SJCRH30 (cell line): ENCODE measurements at regions not wholly inside any gene's neighbourhood (a gene's known extent, or its start where the extent isn't known, plus 50 kb on each side); places are given as distances from the start of the nearest gene placed in this dataset.

Experiments
- DNase-seq, 2 experiments: peaks; one replicate each; pipeline ENCODE4 v3.0.0-alpha.2; 2015 to 2020
- H3K27ac ChIP-seq: fragments of 250-450 bp; sonication (Bioruptor Pico); 2 replicates; pipeline ENCODE4 v1.5.1; 2020; ENCODE audit warnings: mild to moderate bottlenecking, moderate library complexity
- H3K27me3 ChIP-seq: fragments of 250-450 bp; sonication (Bioruptor Pico); 2 replicates; pipeline ENCODE4 v1.5.1; 2020; ENCODE audit warnings: mild to moderate bottlenecking, moderate library complexity
- H3K36me3 ChIP-seq: fragments of 250-450 bp; sonication (Bioruptor Pico); 2 replicates; pipeline ENCODE4 v1.5.1; 2020; ENCODE audit warnings: mild to moderate bottlenecking, moderate library complexity
- H3K4me1 ChIP-seq: fragments of 250-450 bp; sonication (Bioruptor Pico); 2 replicates; pipeline ENCODE4 v1.5.1; 2020; ENCODE audit warnings: mild to moderate bottlenecking, moderate library complexity
- H3K4me3 ChIP-seq: fragments of 250-450 bp; sonication (Bioruptor Pico); 2 replicates; pipeline ENCODE4 v1.5.1; 2020; ENCODE audit warnings: mild to moderate bottlenecking, moderate library complexity
- H3K9me3 ChIP-seq: fragments of 250-450 bp; sonication (Bioruptor Pico); replicated peaks from 2 replicates; pipeline ENCODE4 v1.5.1; 2020; ENCODE audit warnings: mild to moderate bottlenecking, moderate library complexity

- no peaks in the 10 kb centered on the region for H3K4me1 ChIP-seq
- no peak for DNase-seq
- H3K27me3 ChIP-seq: no peaks in the 10 kb centered on the region
- no peaks in the 10 kb centered on the region for H3K9me3 ChIP-seq
- no peak overlapping the region for H3K4me3 ChIP-seq
- H3K36me3 ChIP-seq: no peaks in the 10 kb centered on the region
- H3K27ac ChIP-seq: no peak overlapping the region
These were observed 520.1 kb downstream of the DSC3 start for GRCh38 chr18:30522288-30522929.

DNA sequence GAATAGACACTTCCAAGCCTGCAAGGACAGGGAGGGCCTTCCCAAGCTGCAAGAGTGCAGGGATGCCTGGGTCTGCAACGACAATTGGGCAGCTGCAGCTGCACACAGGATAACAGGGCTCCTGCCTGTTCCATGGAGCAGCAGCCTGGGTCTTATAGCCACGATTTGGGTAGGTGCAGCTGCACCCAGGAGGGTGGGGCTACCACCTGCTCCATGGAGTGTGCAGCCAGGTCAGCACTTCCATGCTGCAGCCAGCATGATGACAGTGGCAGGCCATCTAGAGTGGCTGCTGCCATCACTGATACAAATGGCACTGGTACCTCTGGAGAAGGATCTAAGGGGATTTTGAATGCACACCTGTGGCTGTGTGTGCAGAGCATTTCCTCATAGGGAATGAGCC lies 528.5 kb downstream of the DSC3 start:
- no peaks in the 10 kb centered on the region for H3K36me3 ChIP-seq
- no peak for DNase-seq
- no peaks in the 10 kb centered on the region for H3K9me3 ChIP-seq
- H3K4me3 ChIP-seq: no peak overlapping the region
- no peaks in the 10 kb centered on the region for H3K4me1 ChIP-seq
- H3K27me3 ChIP-seq: no peaks in the 10 kb centered on the region
- no peak overlapping the region for H3K27ac ChIP-seq

- H3K36me3 ChIP-seq: no peaks in the 10 kb centered on the region
- H3K27me3 ChIP-seq: no peaks in the 10 kb centered on the region
- no peaks in the 10 kb centered on the region for H3K4me1 ChIP-seq
- no peak overlapping the region for H3K27ac ChIP-seq
- H3K9me3 ChIP-seq: no peaks in the 10 kb centered on the region
- DNase-seq: no peak
- no peak overlapping the region for H3K4me3 ChIP-seq
These were observed 529.7 kb downstream of the DSC3 start for GRCh38 chr18:30512872-30513271.

- H3K27me3 ChIP-seq: no peaks in the 10 kb centered on the region
- no peak overlapping the region for H3K4me3 ChIP-seq
- DNase-seq: no peak
- no peaks in the 10 kb centered on the region for H3K9me3 ChIP-seq
- no peak overlapping the region for H3K27ac ChIP-seq
- no peaks in the 10 kb centered on the region for H3K4me1 ChIP-seq
- no peaks in the 10 kb centered on the region for H3K36me3 ChIP-seq
These were observed 531.7 kb downstream of the DSC3 start for GRCh38 chr18:30510882-30511281.

- DNase-seq: no peak
- no peak overlapping the region for H3K27ac ChIP-seq
- H3K4me1 ChIP-seq: no peaks in the 10 kb centered on the region
- no peaks in the 10 kb centered on the region for H3K36me3 ChIP-seq
- no peaks in the 10 kb centered on the region for H3K27me3 ChIP-seq
- H3K4me3 ChIP-seq: no peak overlapping the region
- H3K9me3 ChIP-seq: no peaks in the 10 kb centered on the region
These were observed 540.9 kb downstream of the DSC3 start for GRCh38 chr18:30501594-30501993.

- Histone ChIP-seq H3K36me3 (no peaks in the 10 kb centered on the region), H3K4me1 (no peaks in the 10 kb centered on the region)
- DNase-seq: no peak
These were observed 542.1 kb downstream of the DSC3 start for GRCh38 chr18:30500240-30500945.

DNA sequence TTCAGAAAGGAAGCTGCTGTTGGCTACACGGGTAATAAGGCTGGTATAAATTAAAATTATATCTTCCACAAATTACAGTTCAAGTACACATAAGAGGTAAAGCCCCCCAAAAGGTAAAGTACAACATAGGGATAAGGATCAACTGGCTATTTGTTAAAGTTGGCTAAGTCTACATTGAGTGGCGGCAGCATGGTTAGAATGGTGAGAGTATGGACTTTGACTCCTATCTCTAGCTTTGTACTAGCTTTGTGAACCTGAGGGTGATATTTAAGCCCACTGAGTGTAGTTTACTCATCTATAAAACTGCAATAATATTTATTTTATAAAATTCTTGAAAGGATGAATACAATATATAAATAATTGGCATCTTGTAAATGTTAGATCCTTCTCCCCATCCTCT lies 542.8 kb downstream of the DSC3 start:
- no peaks in the 10 kb centered on the region for H3K27me3 ChIP-seq

More at GRCh38 chr18:30500240-30500945, 542.1 kb downstream of the DSC3 start:
- no peaks in the 10 kb centered on the region for H3K27me3 ChIP-seq
- no peaks in the 10 kb centered on the region for H3K9me3 ChIP-seq
- no peak overlapping the region for H3K27ac ChIP-seq
- no peak overlapping the region for H3K4me3 ChIP-seq

DNA sequence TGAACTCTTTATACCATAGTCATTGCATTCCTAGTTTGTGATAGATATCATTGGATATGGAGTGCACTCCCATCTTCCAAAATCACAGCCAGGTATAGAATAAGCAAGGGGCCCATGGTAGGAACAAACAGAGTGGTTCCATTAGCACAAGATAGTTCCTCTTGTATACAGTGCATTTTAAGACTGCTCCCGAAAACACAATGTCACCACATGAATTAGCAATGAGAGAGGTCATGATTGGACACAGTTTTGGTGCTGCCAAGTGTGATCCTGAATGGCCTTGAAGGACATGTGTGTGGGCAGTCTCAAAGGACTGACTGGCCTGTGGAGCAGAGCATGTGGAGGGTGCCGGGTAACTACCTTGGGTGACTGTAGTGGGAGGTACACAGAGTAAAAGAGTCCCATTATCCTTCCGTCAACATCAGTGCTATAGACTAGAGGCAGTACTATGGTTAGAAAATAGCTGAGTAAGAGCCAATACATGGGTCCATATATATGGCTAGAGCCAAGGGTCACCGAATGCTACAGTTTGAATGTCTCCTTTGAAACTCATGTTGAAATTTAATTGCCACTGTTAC lies 549.9 kb downstream of the DSC3 start:
- Histone ChIP-seq H3K27ac (no peak overlapping the region), H3K4me1 (peaks cover 2% of the 10 kb centered on the region; the same call in 1 of the 2 replicates), H3K27me3 (no peaks in the 10 kb centered on the region), H3K4me3 (no peak overlapping the region), H3K36me3 (no peaks in the 10 kb centered on the region), H3K9me3 (no peaks in the 10 kb centered on the region)
- no peak for DNase-seq

More for the DNA sequence above, 542.8 kb downstream of the DSC3 start:
- Histone ChIP-seq H3K9me3 (no peaks in the 10 kb centered on the region), H3K36me3 (no peaks in the 10 kb centered on the region), H3K4me1 (no peaks in the 10 kb centered on the region), H3K27ac (no peak overlapping the region), H3K4me3 (no peak overlapping the region)
- DNase-seq: no peak

- Histone ChIP-seq H3K36me3 (no peaks in the 10 kb centered on the region), H3K4me1 (peaks cover 2% of the 10 kb centered on the region; the same call in 1 of the 2 replicates), H3K27me3 (no peaks in the 10 kb centered on the region), H3K9me3 (no peaks in the 10 kb centered on the region), H3K27ac (no peak overlapping the region), H3K4me3 (no peak overlapping the region)
- DNase-seq: no peak
These were observed 550.6 kb downstream of the DSC3 start for GRCh38 chr18:30491815-30492551.

DNA sequence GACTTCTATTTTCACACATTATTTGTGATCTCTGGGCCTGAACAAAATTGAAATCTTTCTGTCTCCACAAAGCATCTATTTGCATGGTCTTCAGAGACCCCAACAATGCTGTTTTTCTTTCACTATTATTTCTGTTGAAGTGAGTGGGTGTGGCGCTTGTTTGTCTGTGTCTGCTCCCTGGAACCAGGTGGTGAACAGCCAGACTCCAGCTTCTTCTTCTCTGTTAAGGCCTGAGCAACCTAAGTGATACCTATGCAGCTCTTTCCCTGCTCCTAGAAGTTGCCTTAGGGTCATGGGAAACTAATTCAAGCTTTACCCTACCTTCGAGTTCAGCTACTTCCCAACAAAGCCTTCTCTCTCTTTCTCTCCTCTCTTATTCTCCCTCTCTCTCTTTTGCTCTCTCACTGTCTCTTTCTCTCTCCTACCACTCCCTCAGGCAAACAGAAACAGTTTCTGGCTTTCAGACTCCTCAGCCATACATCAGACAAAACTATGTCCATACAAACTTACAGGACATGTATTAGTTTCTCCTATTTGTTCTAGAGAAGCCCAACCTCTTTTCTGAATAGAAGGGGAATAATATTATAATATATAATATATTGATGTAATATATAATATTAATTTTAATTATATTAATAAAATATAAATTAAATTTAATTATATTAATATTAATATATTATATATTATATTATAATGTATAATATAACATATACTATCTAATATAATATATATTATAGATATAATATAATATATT lies 552.5 kb downstream of the DSC3 start:
- no peak for DNase-seq
- no peaks in the 10 kb centered on the region for H3K27me3 ChIP-seq
- no peaks in the 10 kb centered on the region for H3K36me3 ChIP-seq
- H3K27ac ChIP-seq: no peak overlapping the region
- no peaks in the 10 kb centered on the region for H3K9me3 ChIP-seq
- no peak overlapping the region for H3K4me3 ChIP-seq
- peaks cover 2% of the 10 kb centered on the region; the same call in 1 of the 2 replicates for H3K4me1 ChIP-seq

DNA sequence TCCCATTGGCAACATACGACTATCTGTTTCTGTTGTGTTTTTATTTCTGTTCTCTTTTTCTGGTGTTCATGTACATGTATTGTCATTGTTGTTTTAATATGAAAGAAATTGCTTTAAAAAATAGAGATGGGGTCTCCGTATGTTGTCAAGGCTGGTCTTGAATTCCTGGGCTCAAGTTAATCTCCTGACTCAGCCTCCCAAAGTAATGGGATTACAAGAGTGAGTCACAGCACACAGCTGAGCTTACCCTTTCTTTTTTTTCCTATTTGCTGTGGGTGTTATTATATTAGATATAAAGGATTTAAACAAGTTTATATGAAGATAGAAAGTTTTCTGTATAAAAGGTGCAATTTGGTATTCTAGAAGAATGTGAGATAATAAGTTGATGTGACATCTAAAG lies 554.6 kb downstream of the DSC3 start:
- DNase-seq: peak in 1 of 2 experiments; percentile 9
- Histone ChIP-seq H3K27me3 (no peaks in the 10 kb centered on the region), H3K4me3 (no peak overlapping the region), H3K36me3 (no peaks in the 10 kb centered on the region), H3K27ac (peak overlapping the region; percentile 22), H3K4me1 (peaks cover 2% of the 10 kb centered on the region; the same call in 1 of the 2 replicates), H3K9me3 (no peaks in the 10 kb centered on the region)

GRCh38 chr18:30486856-30487255 lies 555.7 kb downstream of the DSC3 start:
- no peaks in the 10 kb centered on the region for H3K36me3 ChIP-seq
- H3K9me3 ChIP-seq: no peaks in the 10 kb centered on the region
- no peak overlapping the region for H3K4me3 ChIP-seq
- H3K27ac ChIP-seq: peak overlapping the region; percentile 22
- no peak for DNase-seq
- no peaks in the 10 kb centered on the region for H3K27me3 ChIP-seq
- peaks cover 2% of the 10 kb centered on the region; the same call in 1 of the 2 replicates for H3K4me1 ChIP-seq

- DNase-seq: no peak
- Histone ChIP-seq H3K4me1 (peaks cover 2% of the 10 kb centered on the region; the same call in 1 of the 2 replicates), H3K36me3 (no peaks in the 10 kb centered on the region), H3K27me3 (no peaks in the 10 kb centered on the region), H3K4me3 (no peak overlapping the region), H3K27ac (no peak overlapping the region), H3K9me3 (no peaks in the 10 kb centered on the region)
These were observed 557.5 kb downstream of the DSC3 start for GRCh38 chr18:30485078-30485477.

DNA sequence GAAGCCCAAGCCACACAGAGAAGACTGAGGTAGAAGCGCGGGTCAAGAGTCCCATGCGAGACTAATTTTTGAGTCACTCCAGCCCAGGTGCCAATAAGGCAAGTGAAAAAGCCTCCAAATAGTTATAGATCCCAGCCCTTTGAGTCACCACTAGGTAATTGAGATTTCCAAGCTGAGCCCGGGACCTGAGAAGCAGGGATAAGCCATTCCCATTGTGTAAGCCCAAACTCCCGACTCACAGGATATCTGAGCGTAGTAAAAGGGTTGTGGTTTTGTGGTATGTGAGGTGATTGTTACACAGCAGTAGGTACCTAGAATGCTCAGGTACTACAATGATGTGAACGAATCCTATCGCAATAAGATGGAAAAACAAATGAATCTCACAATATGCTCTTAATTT lies 560.7 kb downstream of the DSC3 start:
- Histone ChIP-seq H3K27me3 (no peaks in the 10 kb centered on the region), H3K27ac (no peak overlapping the region), H3K4me1 (no peaks in the 10 kb centered on the region), H3K4me3 (no peak overlapping the region), H3K36me3 (no peaks in the 10 kb centered on the region), H3K9me3 (no peaks in the 10 kb centered on the region)
- no peak for DNase-seq
